HG02798 (cell line): ENCODE measurements at regions not wholly inside any gene's neighbourhood (a gene's known extent, or its start where the extent isn't known, plus 50 kb on each side); places are given as distances from the start of the nearest gene placed in this dataset.

ENCODE experiments used
- ATAC-seq: cut with Tn5 transposase; IDR thresholded peaks from one replicate; pipeline ENCODE4 v1.9.1; 2021; ENCODE audit warnings: mild to moderate bottlenecking; ENCODE audit not compliant: unreplicated experiment, poor library complexity

DNA sequence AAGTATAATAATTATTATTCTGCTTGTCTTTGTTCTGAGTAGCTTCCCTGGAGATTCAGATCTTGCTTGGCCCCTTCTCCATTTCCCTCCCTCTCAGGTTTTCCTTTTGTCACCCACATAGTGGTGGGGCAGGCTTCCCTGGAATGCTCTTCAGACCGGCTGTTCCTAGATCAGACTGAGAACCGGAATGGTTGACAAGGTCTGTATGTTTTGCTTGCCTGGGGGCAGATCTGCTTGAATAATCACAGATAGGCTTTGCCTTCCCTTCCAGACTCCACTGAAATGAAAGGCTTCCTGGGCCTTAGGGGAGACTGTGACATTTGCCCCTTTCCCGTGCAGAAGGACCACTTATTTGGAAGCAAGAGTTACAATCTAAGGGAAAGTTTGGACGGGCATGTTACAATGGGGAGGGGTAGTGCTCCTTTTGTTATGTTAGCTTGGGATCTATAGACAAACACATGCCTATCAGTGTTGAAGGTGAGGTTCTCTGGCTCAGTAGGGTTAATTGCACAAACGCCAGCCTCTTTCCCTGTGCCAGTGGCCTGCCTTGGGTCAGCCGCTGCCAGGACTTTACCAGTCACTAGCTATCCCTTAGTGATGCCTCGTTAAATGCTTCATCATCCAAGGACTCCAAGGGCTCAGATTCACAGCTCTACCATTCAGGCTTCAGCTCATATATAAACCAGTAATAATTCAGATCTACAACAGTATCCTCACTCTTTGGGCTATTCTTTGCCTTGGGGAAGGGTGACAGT lies 178.6 kb downstream of the SNAPC1 start:
- no peak for ATAC-seq

- ATAC-seq, result no peak
These were observed 179.4 kb downstream of the SNAPC1 start for GRCh38 chr14:61941421-61942150.

DNA sequence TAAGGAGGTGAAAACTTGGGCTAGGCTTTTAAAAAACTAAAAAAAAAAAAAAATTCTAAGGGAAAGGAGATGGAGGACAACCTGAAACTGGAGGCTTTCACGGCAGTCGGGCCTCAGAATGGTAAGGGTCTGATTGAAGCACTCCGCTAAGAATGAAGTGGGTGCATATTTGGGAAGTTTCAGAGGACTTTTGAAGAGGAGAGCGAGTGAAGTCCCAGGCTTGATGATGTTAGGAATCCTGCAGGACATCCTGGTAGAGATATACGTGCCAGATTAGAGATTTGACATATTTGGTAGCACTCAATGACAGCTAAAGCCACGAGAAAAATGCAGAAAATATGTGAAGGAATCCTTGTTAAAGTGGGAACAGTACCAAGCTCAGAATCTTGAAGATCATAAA lies 186.2 kb downstream of the SNAPC1 start:
- ATAC-seq, result no peak

DNA sequence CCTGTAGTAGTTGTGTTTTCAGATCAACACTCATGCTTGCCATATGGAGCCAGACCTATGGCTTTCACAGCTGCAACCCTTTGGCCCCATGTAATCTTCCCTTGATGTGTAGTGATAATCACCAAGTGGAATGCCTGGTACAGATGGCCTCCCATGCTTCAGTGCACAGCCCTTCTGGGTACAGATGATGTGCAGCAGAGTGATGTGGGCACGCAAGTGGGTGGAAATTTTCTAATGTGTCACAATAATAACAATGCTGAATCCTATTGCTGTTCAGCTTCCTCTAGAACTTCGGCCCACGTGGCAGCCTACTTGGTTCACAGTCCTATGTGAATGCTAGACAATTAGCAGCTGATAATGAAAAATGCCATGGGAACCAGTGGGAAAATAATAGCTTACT lies 188.1 kb downstream of the SNAPC1 start:
- no peak for ATAC-seq

DNA sequence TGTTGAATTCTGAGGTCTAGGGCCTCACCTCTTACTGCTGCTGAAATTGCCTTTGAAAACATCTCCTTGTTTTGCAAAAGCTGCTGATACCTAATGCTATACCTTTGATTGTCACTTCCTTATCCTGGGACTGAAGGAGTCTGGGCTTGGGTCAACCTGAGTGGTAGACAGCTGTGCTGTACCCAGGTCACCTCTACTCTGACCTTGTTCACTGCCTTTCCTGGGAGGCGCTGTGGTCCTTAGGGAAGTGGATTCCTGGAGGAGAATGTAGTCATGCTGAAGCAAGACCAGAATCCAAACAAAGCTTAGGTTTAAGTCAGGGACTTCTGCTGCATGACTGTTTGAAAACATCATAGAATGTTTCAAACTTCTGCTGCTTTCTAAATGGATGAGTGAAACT lies 191.4 kb downstream of the SNAPC1 start:
- ATAC-seq, result no peak

DNA sequence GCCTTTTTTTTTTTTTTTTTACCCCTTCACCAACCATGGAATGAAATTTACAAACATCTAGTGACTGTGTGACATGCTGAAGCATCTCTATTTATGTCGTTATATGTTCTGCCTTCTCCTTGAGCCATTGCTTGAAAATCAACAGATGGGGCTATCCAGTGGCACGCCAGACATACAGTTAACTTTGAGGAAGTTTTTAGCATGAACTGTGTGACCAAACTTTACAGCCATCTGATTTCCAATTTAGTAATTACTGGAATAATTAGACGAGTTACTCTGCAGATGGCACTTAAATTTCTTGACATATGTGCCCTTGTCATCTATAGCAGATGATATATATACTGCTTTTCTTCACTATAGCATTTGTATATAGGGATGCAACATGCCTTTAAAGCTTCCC lies 192.1 kb downstream of the SNAPC1 start:
- no peak for ATAC-seq

GRCh38 chr14:61956517-61956916 lies 194.3 kb downstream of the SNAPC1 start:
- ATAC-seq, result no peak

DNA sequence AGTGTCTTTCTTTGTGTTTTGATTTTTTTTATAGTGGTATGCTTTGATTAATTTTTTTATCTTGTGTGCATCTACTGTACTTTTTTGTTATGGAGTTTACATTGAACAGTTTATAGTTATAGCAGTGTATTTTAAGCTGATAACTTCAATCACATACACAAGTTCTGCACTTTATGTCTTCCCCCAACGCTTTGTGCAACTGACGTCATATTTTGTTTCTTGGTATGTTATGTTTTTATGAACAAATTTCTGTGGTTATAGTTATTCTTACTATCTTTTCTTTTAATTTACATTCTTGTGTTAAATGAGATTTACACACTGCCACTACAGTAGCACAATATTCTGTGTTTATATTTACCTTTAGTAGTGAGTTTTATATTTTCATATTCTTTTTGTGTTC lies 197.1 kb downstream of the SNAPC1 start:
- no peak for ATAC-seq

- no peak for ATAC-seq
These were observed 199.1 kb downstream of the SNAPC1 start for GRCh38 chr14:61961369-61961768.

- no peak for ATAC-seq
These were observed 201.7 kb downstream of the SNAPC1 start for GRCh38 chr14:61963926-61964325.

DNA sequence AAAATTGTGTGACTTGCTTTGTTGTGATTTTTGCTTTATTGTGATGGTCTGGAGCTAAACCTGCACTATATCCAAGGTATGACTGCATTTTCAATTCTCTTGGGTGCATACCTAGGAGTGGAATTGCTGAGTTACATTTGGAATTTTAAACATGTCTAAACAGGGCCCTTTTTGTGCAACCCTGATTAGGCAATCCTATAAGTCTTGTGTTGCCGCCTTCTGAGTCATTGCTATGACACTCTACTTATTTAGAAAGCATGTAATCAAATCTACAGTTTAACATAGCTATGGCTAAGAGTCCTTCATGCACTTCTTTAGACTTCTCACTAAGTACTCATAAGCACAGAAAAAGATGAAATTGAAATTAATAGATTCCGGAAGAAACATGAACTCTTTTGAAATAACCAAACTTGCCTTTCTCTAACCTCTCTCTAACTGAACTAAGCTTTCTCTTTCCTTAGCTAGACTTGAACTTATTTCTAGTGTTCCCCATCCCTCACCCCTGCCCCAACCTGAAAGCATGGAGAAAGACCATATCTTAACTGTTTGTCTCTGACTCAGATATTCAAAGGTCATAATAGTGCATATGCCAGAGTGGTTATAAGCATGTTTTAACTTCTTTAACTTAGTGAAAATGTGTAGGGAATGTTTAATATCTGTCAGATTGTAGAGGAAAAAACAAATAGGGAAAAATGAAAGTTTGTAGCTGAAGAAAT lies 203.0 kb downstream of the SNAPC1 start:
- no peak for ATAC-seq

- no peak for ATAC-seq
These were observed 206.0 kb downstream of the SNAPC1 start for GRCh38 chr14:61968207-61968606.

DNA sequence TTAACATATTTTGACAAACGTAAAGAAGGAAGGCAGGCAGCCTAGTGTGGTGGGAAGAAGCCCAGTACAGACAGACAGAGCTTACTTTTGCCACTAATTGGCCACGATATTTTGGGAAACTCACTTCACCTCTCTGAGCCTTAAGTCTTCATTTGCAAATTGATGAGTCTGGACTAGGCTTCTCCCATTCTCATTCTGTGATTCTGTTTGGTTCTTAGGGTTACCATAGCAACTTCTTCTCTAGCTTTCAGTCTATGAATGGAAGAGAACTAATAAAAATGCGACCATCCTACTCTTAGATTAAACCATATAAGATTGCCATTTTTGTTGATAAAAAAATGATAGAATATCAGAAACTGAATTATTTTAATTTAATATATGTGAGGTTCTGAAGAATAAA lies 210.5 kb downstream of the SNAPC1 start:
- no peak for ATAC-seq

DNA sequence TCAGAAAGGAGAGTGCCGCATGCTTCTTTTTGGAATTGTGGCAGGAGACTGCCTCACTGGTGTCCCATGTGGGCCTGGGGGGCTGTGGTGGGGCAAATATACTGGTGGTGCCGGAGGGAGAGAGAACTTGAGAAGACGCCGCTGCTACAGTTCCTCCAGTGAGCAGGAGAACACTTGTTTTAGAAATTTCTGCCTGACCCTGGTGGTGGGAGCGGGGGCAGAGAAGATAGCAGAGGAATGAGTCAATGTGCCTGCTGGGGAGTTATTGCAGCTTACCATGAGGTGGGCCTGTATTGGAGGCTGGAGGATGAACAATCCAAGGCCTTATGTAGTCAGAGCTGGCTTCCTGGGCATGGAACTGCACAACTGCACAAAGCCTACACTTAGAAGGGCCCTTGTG lies 211.8 kb downstream of the SNAPC1 start:
- no peak for ATAC-seq

- no peak for ATAC-seq
These were observed 215.0 kb downstream of the SNAPC1 start for GRCh38 chr14:61977217-61977616.

- ATAC-seq, result no peak
These were observed 226.0 kb downstream of the SNAPC1 start for GRCh38 chr14:61988240-61988639.

DNA sequence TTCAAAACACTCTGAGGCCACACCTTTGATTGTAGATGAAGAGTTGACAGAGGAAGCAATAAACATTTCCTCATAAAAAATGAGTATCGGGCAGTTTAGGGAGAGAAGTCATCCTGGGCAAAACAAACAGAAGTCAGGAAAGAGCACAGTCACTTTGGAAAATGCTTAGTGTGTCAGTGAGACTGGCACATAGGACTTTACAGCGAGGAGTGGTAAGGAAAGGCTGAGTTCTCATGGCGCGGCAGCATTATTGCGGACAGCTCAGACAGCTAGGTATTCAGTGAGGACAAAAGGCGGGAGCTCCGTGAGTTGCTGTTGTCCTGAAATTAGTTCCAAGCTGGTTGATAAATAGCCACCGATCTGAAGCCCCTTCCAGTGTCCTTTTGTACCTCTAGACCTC lies 229.9 kb downstream of the SNAPC1 start:
- ATAC-seq, result no peak

- no peak for ATAC-seq
These were observed 230.7 kb downstream of the SNAPC1 start for GRCh38 chr14:61992926-61993325.

DNA sequence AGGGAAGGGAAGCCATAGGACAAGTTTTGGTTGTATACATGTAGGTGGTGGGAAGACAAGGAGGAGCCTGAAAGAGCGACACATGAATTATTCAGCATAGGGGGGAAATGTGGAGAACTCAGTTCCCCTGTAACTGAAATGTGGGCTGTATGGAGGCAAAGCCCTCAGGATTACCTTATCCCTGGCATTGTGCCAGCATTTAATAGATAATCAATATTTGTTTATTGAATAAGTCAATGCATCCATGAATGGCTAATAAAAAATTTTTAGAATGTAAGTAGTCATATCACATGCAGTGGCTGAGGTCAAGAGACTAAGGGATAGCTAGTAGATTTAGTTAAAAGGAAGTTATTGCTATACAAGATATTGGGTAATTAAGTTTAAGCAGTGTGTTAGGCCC lies 232.4 kb downstream of the SNAPC1 start:
- no peak for ATAC-seq

DNA sequence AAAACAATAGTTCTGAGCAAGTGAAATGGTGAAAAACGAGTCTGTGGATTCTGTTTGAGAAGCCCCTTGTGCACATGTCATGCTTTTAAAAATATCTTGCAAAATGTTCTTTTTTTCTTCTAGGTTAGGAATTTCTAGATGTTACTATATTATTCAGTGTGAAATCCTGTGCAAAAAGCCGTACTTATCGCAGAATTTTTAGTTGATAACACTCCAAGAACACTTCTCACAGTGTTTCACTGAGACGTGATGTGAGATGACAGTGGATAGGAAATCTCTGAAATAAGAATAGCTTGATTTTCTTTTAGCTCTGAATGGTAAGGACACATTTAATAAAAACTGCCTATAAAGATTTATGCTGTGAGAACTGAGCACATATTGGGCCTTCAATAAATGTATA lies 234.5 kb downstream of the SNAPC1 start:
- no peak for ATAC-seq

DNA sequence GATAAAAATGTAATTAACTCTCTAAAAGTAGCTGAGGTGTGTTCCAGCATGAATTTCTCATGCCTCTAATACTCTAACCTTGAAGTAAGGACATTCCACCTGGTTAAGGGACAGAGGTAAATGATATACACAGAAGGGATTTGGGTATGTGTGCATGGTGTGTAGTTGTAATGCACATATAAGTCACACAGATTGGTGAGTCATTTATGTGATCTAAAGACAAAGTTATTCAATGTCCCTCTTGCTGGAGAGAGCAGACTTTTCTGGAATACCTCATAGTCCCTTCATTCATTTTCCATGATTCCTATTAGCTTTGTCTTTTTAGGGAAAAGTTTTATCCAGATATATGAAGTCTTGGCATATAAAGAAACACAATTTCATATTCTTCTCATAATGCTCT lies 234.9 kb downstream of the SNAPC1 start:
- no peak for ATAC-seq
